Endothelial cell (in vitro differentiated cells): ENCODE measurements at regions not wholly inside any gene's neighbourhood (a gene's known extent, or its start where the extent isn't known, plus 50 kb on each side); places are given as distances from the start of the nearest gene placed in this dataset.

Source experiments
- DNase-seq: peaks from one replicate; pipeline ENCODE4 v3.0.0; 2021; ENCODE audit warnings: low spot score
- H3K27ac Mint-ChIP-seq: one replicate; pipeline ENCODE4 v1.8.0; 2021; ENCODE audit warnings: mixed read lengths, inconsistent platforms; ENCODE audit not compliant: unreplicated experiment
- H3K27me3 Mint-ChIP-seq: one replicate; pipeline ENCODE4 v1.8.0; 2021; ENCODE audit warnings: mild to moderate bottlenecking, moderate library complexity, mixed read lengths, inconsistent platforms; ENCODE audit not compliant: unreplicated experiment
- H3K36me3 Mint-ChIP-seq: one replicate; pipeline ENCODE4 v1.8.0; 2021; ENCODE audit warnings: mild to moderate bottlenecking, low read depth, mixed read lengths, inconsistent platforms; ENCODE audit not compliant: unreplicated experiment
- H3K4me1 Mint-ChIP-seq: one replicate; pipeline ENCODE4 v1.8.0; 2021; ENCODE audit warnings: mild to moderate bottlenecking, mixed read lengths, inconsistent platforms; ENCODE audit not compliant: unreplicated experiment
- H3K4me3 Mint-ChIP-seq: one replicate; pipeline ENCODE4 v1.8.0; 2021; ENCODE audit warnings: mild to moderate bottlenecking, mixed read lengths, inconsistent platforms; ENCODE audit not compliant: unreplicated experiment
- H3K9me3 Mint-ChIP-seq: one replicate; pipeline ENCODE4 v1.8.0; 2021; ENCODE audit warnings: mixed read lengths, inconsistent platforms; ENCODE audit not compliant: unreplicated experiment
- TF ChIP-seq, protein P1 (sequence below): fragments of 200-600 bp; sonication (generic); IDR thresholded peaks from one replicate; pipeline ENCODE4 v1.5.0; 2021; ENCODE audit warnings: antibody characterized with exemption; ENCODE audit not compliant: unreplicated experiment

- Mint-ChIP-seq H3K27ac (no peak overlapping the region), H3K4me3 (no peak overlapping the region), H3K36me3 (no peaks in the 10 kb centered on the region), H3K27me3 (no peaks in the 10 kb centered on the region), H3K9me3 (no peaks in the 10 kb centered on the region), H3K4me1 (peaks cover 10% of the 10 kb centered on the region)
- TF ChIP-seq, protein P1, sequence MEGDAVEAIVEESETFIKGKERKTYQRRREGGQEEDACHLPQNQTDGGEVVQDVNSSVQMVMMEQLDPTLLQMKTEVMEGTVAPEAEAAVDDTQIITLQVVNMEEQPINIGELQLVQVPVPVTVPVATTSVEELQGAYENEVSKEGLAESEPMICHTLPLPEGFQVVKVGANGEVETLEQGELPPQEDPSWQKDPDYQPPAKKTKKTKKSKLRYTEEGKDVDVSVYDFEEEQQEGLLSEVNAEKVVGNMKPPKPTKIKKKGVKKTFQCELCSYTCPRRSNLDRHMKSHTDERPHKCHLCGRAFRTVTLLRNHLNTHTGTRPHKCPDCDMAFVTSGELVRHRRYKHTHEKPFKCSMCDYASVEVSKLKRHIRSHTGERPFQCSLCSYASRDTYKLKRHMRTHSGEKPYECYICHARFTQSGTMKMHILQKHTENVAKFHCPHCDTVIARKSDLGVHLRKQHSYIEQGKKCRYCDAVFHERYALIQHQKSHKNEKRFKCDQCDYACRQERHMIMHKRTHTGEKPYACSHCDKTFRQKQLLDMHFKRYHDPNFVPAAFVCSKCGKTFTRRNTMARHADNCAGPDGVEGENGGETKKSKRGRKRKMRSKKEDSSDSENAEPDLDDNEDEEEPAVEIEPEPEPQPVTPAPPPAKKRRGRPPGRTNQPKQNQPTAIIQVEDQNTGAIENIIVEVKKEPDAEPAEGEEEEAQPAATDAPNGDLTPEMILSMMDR = no peak
- no peak for DNase-seq
Observed at GRCh38 chr14:38389681-38390080, 133.8 kb upstream of the CLEC14A start.

DNA sequence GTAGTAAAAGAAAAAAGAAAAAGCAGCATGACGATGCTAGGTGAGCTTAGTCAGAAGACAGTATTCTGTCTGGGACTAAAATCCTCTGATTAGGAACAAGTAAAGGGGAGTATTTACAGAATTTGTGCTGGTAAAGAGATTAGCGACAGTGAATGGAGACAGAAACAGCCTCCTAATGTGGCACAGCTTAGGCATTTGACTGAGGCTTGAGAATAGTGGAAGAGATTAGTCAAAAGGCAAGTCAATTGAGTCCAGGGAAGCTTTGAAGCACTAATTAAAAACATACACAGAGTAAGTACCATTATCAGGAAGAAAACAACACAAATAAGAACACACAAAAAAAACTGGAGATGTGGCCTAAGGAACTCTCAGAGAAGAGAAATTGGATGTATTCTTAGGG is 131.9 kb upstream of the CLEC14A start:
- TF ChIP-seq, protein P1 = no peak
- Mint-ChIP-seq H3K4me3 (no peak overlapping the region), H3K27me3 (no peaks in the 10 kb centered on the region), H3K9me3 (no peaks in the 10 kb centered on the region), H3K27ac (no peak overlapping the region), H3K36me3 (no peaks in the 10 kb centered on the region), H3K4me1 (peaks cover 10% of the 10 kb centered on the region)
- no peak for DNase-seq

DNA sequence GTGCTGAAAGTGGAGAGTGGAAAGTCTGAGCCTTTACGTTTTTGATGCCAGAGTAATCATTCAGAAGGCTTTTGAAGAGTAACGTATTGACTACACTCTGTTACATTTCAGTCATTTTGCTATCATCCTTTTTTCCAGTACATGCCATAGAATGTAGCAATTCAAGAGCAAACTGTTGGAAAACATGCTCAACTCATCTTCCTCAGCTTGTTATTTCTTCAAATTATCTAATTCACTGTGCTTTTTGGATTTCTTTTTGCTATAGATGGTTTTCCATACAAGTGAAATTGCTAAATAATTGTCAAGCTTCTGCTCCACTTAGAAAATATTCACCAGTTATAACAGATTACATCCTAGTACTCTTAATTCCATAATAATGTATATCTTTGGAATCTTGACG is 129.9 kb upstream of the CLEC14A start:
- Mint-ChIP-seq H3K4me3 (no peak overlapping the region), H3K9me3 (no peaks in the 10 kb centered on the region), H3K27ac (no peak overlapping the region), H3K27me3 (peaks cover 1% of the 10 kb centered on the region), H3K36me3 (no peaks in the 10 kb centered on the region), H3K4me1 (no peaks in the 10 kb centered on the region)
- DNase-seq = no peak
- TF ChIP-seq, protein P1 = no peak

- Mint-ChIP-seq H3K36me3 (no peaks in the 10 kb centered on the region), H3K27me3 (peaks cover 2% of the 10 kb centered on the region), H3K27ac (no peak overlapping the region), H3K9me3 (no peaks in the 10 kb centered on the region), H3K4me3 (no peak overlapping the region), H3K4me1 (no peaks in the 10 kb centered on the region)
- no peak for DNase-seq
- TF ChIP-seq, protein P1 = no peak
Observed at GRCh38 chr14:38385343-38385742, 129.4 kb upstream of the CLEC14A start.

- TF ChIP-seq, protein P1 = no peak
- Mint-ChIP-seq H3K27me3 (peaks cover 2% of the 10 kb centered on the region), H3K4me3 (no peak overlapping the region), H3K36me3 (no peaks in the 10 kb centered on the region), H3K27ac (no peak overlapping the region), H3K9me3 (no peaks in the 10 kb centered on the region), H3K4me1 (no peaks in the 10 kb centered on the region)
- no peak for DNase-seq
Observed at GRCh38 chr14:38384741-38385140, 128.8 kb upstream of the CLEC14A start.
